HEK293T (cell line): ENCODE measurements at regions not wholly inside any gene's neighbourhood (a gene's known extent, or its start where the extent isn't known, plus 50 kb on each side); places are given as distances from the start of the nearest gene placed in this dataset.

Experiments
- ELF4 ChIP-seq: fragments of 450-650 bp; IDR thresholded peaks from 2 replicates; pipeline ENCODE4 v1.6.1; 2017; ENCODE audit warnings: antibody characterized with exemption
- FOXM1 ChIP-seq: fragments of 450-650 bp; IDR thresholded peaks from 2 replicates; pipeline ENCODE4 v1.6.1; 2017; ENCODE audit warnings: mild to moderate bottlenecking, borderline replicate concordance
- LEF1 ChIP-seq: fragments of 450-650 bp; IDR thresholded peaks from 2 replicates; pipeline ENCODE4 v1.6.1; 2017; ENCODE audit warnings: mild to moderate bottlenecking, borderline replicate concordance
- SUZ12 ChIP-seq: fragments of 450-650 bp; IDR thresholded peaks from 2 replicates; pipeline ENCODE4 v1.6.1; 2016; ENCODE audit warnings: mild to moderate bottlenecking
- ZNF384 ChIP-seq: fragments of 450-650 bp; IDR thresholded peaks from 2 replicates; pipeline ENCODE4 v1.6.1; 2016

GRCh38 chr10:51000976-51001375 lies 73.3 kb upstream of the PRKG1 start:
- TF ChIP-seq ELF4 (no peak), ZNF384 (no peak), LEF1 (no peak), SUZ12 (no peak), FOXM1 (no peak)
